GM12878 (cell line): ENCODE measurements at regions not wholly inside any gene's neighbourhood (a gene's known extent, or its start where the extent isn't known, plus 50 kb on each side); places are given as distances from the start of the nearest gene placed in this dataset.

ENCODE experiments used
- ATAC-seq: fragments of 200-7000 bp; cut with Tn5 transposase; 3 replicates; pipeline ENCODE4 v1.9.1; 2020; ENCODE audit warnings: mild to moderate bottlenecking, moderate library complexity
- BruUV-seq: library from RNA; stranded (reverse); fragments of 400-500 nt; replicated peaks from 2 replicates; lab custom pipeline; 2021; lab: Mats Ljungman, UMichigan
- CTCF ChIA-PET: fragments of 300-600 bp; sonication (Branson Sonifier 250); formaldehyde crosslinking; extraction: SDS; loops from one replicate; lab custom pipeline; 2021; ENCODE audit warnings: inconsistent platforms; lab: Yijun Ruan, JAX
- POLR2A ChIA-PET: fragments of 350-600 bp; formaldehyde crosslinking; extraction: SDS; loops from one replicate; lab custom pipeline; 2021; ENCODE audit warnings: inconsistent platforms; lab: Charles Lee
- RAD21 ChIA-PET: fragments of 300-600 bp; sonication (Branson Sonifier 250); formaldehyde crosslinking; loops from one replicate; lab custom pipeline; 2023; ENCODE audit warnings: antibody characterized with exemption; ENCODE audit not compliant: unreplicated experiment; lab: Charles Lee
- SMC1A ChIA-PET: fragments of 300-600 bp; sonication (Branson Sonifier 250); formaldehyde crosslinking; loops from one replicate; lab custom pipeline; 2023; ENCODE audit not compliant: unreplicated experiment, uncharacterized antibody; lab: Charles Lee
- DNase-seq: peaks from one replicate; pipeline ENCODE4 v3.0.0-alpha.2; 2011; ENCODE audit warnings: low read depth, low spot score
- FAIRE-seq: peaks from 3 replicates; lab custom pipeline; 2011; peaks lifted over from hg19 to GRCh38; lab: Jason Lieb, UNC
- H2AFZ ChIP-seq: 2 replicates; pipeline ENCODE4 v1.6.0; 2011; ENCODE audit warnings: low read depth, low read length, control low read depth; ENCODE audit not compliant: control insufficient read depth
- H3K27ac ChIP-seq: 2 replicates; pipeline ENCODE4 v1.5.1; 2011; ENCODE audit warnings: control low read depth; ENCODE audit not compliant: control insufficient read depth, insufficient read depth
- H3K27me3 ChIP-seq, 2 experiments: replicated peaks in 1 of 2; 2 replicates each; pipeline versions ENCODE4 v1.6.0 to v1.6.1; 2011; ENCODE audit warnings: low read length in 1 of 2; ENCODE audit not compliant: control insufficient read depth in 2 of 2, insufficient read depth in 2 of 2
- H3K36me3 ChIP-seq, 2 experiments: 2 replicates each; pipeline ENCODE4 v1.5.1; 2011; ENCODE audit warnings: low read length in 1 of 2; ENCODE audit not compliant: control insufficient read depth in 2 of 2, insufficient read depth in 2 of 2
- H3K4me1 ChIP-seq: 2 replicates; pipeline ENCODE4 v1.6.1; 2011; ENCODE audit warnings: mild to moderate bottlenecking, low read length, moderate library complexity, mixed read lengths; ENCODE audit not compliant: control insufficient read depth, insufficient read depth
- H3K4me2 ChIP-seq: 2 replicates; pipeline ENCODE4 v1.6.0; 2011; ENCODE audit warnings: control low read depth; ENCODE audit not compliant: control insufficient read depth, insufficient read depth
- H3K4me3 ChIP-seq: fragments of 200-600 bp; sonication (generic); 2 replicates; pipeline ENCODE4 v1.5.1; 2016
- H3K79me2 ChIP-seq: 2 replicates; pipeline ENCODE4 v1.6.0; 2011; ENCODE audit warnings: low read length; ENCODE audit not compliant: control insufficient read depth, insufficient read depth
- H3K9ac ChIP-seq: 2 replicates; pipeline ENCODE4 v1.8.0; 2011; ENCODE audit warnings: low read length, control low read depth, mixed read lengths; ENCODE audit not compliant: control insufficient read depth, insufficient read depth
- H3K9me3 ChIP-seq: replicated peaks from 3 replicates; pipeline ENCODE4 v1.5.1; 2011; ENCODE audit warnings: mild to moderate bottlenecking, low read length; ENCODE audit not compliant: control insufficient read depth, insufficient read depth
- H4K20me1 ChIP-seq: 2 replicates; pipeline ENCODE4 v1.6.0; 2011; ENCODE audit not compliant: control insufficient read depth, insufficient read depth
- HCFC1 ChIP-seq: fragments of 150-350 bp; IDR thresholded peaks from 2 replicates; pipeline ENCODE4 v1.6.1; 2014; ENCODE audit warnings: low read length
- KDM1A ChIP-seq: fragments of 200-600 bp; sonication (generic); IDR thresholded peaks from 2 replicates; pipeline ENCODE4 v1.6.1; 2016; ENCODE audit warnings: borderline replicate concordance
- MLLT1 ChIP-seq: fragments of 450-650 bp; IDR thresholded peaks from 2 replicates; pipeline ENCODE4 v1.6.1; 2016; ENCODE audit warnings: mild to moderate bottlenecking
- MTA3 ChIP-seq: IDR thresholded peaks from 2 replicates; pipeline ENCODE4 v1.6.1; 2012; ENCODE audit warnings: low read length, inconsistent platforms, borderline replicate concordance
- NFIC ChIP-seq: IDR thresholded peaks from 2 replicates; pipeline ENCODE4 v1.6.1; 2012; ENCODE audit warnings: low read depth, mild to moderate bottlenecking, inconsistent platforms, low read length, moderate library complexity
- NFXL1 ChIP-seq: fragments of 450-650 bp; IDR thresholded peaks from 2 replicates; pipeline ENCODE4 v1.6.1; 2017; ENCODE audit warnings: antibody characterized with exemption, mild to moderate bottlenecking, borderline replicate concordance
- NFYB ChIP-seq: IDR thresholded peaks from 2 replicates; pipeline ENCODE4 v1.6.1; 2011; ENCODE audit warnings: low read depth, mild to moderate bottlenecking, low read length, improper control_type of control experiment, moderate library complexity; ENCODE audit not compliant: insufficient read depth
- NRF1 ChIP-seq: conservative IDR thresholded peaks from 2 replicates; pipeline ENCODE4 v1.6.1; 2011; ENCODE audit warnings: mild to moderate bottlenecking, low read depth, low read length, improper control_type of control experiment
- PBX3 ChIP-seq: IDR thresholded peaks from 2 replicates; pipeline ENCODE4 v1.6.1; 2011; ENCODE audit warnings: mild to moderate bottlenecking, low read depth, low read length, moderate library complexity; ENCODE audit not compliant: insufficient replicate concordance
- PKNOX1 ChIP-seq: fragments of 450-650 bp; IDR thresholded peaks from 2 replicates; pipeline ENCODE4 v1.6.1; 2016; ENCODE audit warnings: mild to moderate bottlenecking
- RB1 ChIP-seq: fragments of 450-650 bp; formaldehyde crosslinking; IDR thresholded peaks from 2 replicates; pipeline ENCODE4 v1.6.1; 2017; ENCODE audit warnings: mild to moderate bottlenecking, borderline replicate concordance
- USF2 ChIP-seq: IDR thresholded peaks from 2 replicates; pipeline ENCODE4 v1.6.1; 2011; ENCODE audit warnings: low read depth, low read length, improper control_type of control experiment, borderline replicate concordance
- ZNF687 ChIP-seq: fragments of 450-650 bp; IDR thresholded peaks from 2 replicates; pipeline ENCODE4 v1.6.1; 2017; ENCODE audit warnings: mild to moderate bottlenecking, moderate library complexity
- WGBS: methylation state at CpG from one replicate; pipeline ENCODE4 v1.1.6; 2016; ENCODE audit warnings: low lambda C conversion rate; ENCODE audit not compliant: insufficient replicate concordance, insufficient coverage; ENCODE audit errors: missing lambda C conversion rate; 5-methylcytosine and 5-hydroxymethylcytosine counted together
- in situ Hi-C: fragments of 300-500 bp; cut with MboI; formaldehyde crosslinking; loops from 9 replicates; pipeline ENCODE4 v1.14.3; 2018; ENCODE audit warnings: mixed read lengths
- intact Hi-C: fragments of 100-400 bp; cut with micrococcal nuclease; formaldehyde crosslinking; loops from one replicate; pipeline ENCODE4 v1.14.2; 2022; ENCODE audit not compliant: unreplicated experiment

- no peak for TF ChIP-seq NFYB
- TF ChIP-seq, all 136 proteins: peak for 0
These were observed 597.5 kb downstream of the SLC4A3 start (continued) for GRCh38 chr2:220224691-220225543.

- Histone ChIP-seq H3K4me1 (no peaks in the 10 kb centered on the region), H3K9ac (no peak overlapping the region), H3K36me3 (no peaks in the 10 kb centered on the region), H3K79me2 (no peaks in the 10 kb centered on the region), H3K27ac (no peak overlapping the region), H3K4me2 (no peak overlapping the region), H3K27me3 (no peaks in the 10 kb centered on the region), H2AFZ (no peak overlapping the region), H4K20me1 (no peaks in the 10 kb centered on the region), H3K4me3 (no peak overlapping the region), H3K9me3 (no peaks in the 10 kb centered on the region)
- 31% methylated on average over 2 of the region's 2 CpGs for WGBS
- in situ Hi-C loops = no loop called here
- intact Hi-C loops = no loop called here
- RAD21 ChIA-PET = no interaction called here
- CTCF ChIA-PET = no interaction called here
- ATAC-seq (no peak), FAIRE-seq (no peak), DNase-seq (no peak)
- SMC1A ChIA-PET = no interaction called here
- no TSS peak for BruUV-seq
- POLR2A ChIA-PET = no interaction called here
- TF ChIP-seq RB1 (no peak), MLLT1 (no peak), USF2 (no peak), HCFC1 (no peak), KDM1A (no peak), NRF1 (no peak), ZNF687 (no peak), PKNOX1 (no peak), MTA3 (no peak), NFXL1 (no peak), NFIC (no peak), PBX3 (no peak)
These were observed 598.6 kb downstream of the SLC4A3 start for GRCh38 chr2:220226076-220226475.
